Coronary artery (tissue), 2 donors: ENCODE measurements at regions not wholly inside any gene's neighbourhood (a gene's known extent, or its start where the extent isn't known, plus 50 kb on each side); places are given as distances from the start of the nearest gene placed in this dataset.

Source experiments
- DNase-seq: peaks from one replicate; pipeline ENCODE4 v3.0.0-alpha.2; 2017; ENCODE audit warnings: low spot score
- H3K27ac ChIP-seq, 2 donors: fragments of 200-600 bp; sonication (generic); one replicate each; pipeline ENCODE4 v1.5.1; 2016 to 2019
- H3K4me3 ChIP-seq: fragments of 200-600 bp; sonication (generic); 2 replicates; pipeline ENCODE4 v1.5.1; 2016; ENCODE audit warnings: mild to moderate bottlenecking, moderate library complexity
- TF ChIP-seq, protein P1 (sequence below): fragments of 200-600 bp; sonication (generic); IDR thresholded peaks from one replicate; pipeline ENCODE4 v1.5.1; 2019; ENCODE audit warnings: antibody characterized with exemption

- Histone ChIP-seq H3K4me3 (no peak overlapping the region), H3K27ac (no peak overlapping the region)
- TF ChIP-seq, protein P1, sequence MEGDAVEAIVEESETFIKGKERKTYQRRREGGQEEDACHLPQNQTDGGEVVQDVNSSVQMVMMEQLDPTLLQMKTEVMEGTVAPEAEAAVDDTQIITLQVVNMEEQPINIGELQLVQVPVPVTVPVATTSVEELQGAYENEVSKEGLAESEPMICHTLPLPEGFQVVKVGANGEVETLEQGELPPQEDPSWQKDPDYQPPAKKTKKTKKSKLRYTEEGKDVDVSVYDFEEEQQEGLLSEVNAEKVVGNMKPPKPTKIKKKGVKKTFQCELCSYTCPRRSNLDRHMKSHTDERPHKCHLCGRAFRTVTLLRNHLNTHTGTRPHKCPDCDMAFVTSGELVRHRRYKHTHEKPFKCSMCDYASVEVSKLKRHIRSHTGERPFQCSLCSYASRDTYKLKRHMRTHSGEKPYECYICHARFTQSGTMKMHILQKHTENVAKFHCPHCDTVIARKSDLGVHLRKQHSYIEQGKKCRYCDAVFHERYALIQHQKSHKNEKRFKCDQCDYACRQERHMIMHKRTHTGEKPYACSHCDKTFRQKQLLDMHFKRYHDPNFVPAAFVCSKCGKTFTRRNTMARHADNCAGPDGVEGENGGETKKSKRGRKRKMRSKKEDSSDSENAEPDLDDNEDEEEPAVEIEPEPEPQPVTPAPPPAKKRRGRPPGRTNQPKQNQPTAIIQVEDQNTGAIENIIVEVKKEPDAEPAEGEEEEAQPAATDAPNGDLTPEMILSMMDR: no peak
- no peak for DNase-seq
Observed at GRCh38 chr12:13719986-13720385, 261.4 kb downstream of the GRIN2B start.

DNA sequence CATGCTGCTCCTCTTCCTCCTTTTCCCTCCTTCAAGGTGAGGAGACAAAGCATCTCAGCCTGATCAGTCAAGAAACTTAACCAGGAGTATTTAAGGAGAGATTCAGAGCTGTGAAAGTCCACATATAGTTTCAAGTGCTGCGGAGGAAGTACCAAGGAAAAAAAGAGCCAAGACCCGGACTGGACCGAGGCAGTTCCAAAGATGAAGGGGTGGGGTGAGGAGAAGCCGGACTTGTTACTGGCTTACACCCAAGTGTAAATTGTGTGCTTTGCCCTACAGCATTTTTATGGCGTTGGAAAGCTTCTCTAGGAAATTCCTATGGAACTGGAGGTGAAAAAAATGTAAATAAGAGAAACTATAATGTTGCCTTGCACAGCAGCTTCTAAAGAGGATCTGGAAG is 263.1 kb downstream of the GRIN2B start:
- H3K27ac ChIP-seq: no peak overlapping the region

GRCh38 chr12:13716119-13716518 is 265.3 kb downstream of the GRIN2B start:
- Histone ChIP-seq H3K27ac (no peak overlapping the region), H3K4me3 (no peak overlapping the region)
- DNase-seq: no peak
- TF ChIP-seq, protein P1: no peak

More for the DNA sequence above, 263.1 kb downstream of the GRIN2B start:
- no peak overlapping the region for H3K4me3 ChIP-seq
- TF ChIP-seq, protein P1: no peak
- DNase-seq: no peak

GRCh38 chr12:13713556-13714410 is 267.6 kb downstream of the GRIN2B start:
- DNase-seq: no peak
- Histone ChIP-seq H3K4me3 (no peak overlapping the region), H3K27ac (no peak overlapping the region)
- TF ChIP-seq, protein P1: no peak

GRCh38 chr12:13707829-13708228 is 273.6 kb downstream of the GRIN2B start:
- no peak overlapping the region for H3K27ac ChIP-seq
- no peak for DNase-seq
- no peak overlapping the region for H3K4me3 ChIP-seq
- TF ChIP-seq, protein P1: no peak

GRCh38 chr12:13702381-13702780 is 279.0 kb downstream of the GRIN2B start:
- TF ChIP-seq, protein P1: no peak
- Histone ChIP-seq H3K4me3 (no peak overlapping the region), H3K27ac (no peak overlapping the region)
- no peak for DNase-seq

DNA sequence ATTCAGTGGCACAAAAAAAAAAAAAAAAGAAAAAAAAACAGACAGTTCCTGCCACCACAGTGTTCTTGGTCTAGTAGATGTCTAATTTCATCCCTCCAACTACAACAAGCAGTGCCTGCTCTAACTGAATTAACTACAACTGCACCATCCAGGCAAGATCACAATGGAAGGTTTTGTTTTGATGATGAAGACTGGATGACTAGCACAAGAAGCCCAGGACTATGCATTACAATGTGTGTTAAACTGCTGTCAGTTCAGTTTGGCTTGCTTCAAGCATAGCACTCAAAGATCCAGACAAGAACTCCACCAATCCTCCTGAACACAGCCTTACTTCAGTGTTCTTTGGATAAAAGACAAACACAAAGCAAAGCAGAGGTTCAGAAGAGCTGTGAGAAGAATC is 279.9 kb downstream of the GRIN2B start:
- TF ChIP-seq, protein P1: no peak
- no peak for DNase-seq
- Histone ChIP-seq H3K27ac (no peak overlapping the region), H3K4me3 (no peak overlapping the region)
